Keratinocyte (primary cell): ENCODE measurements at regions not wholly inside any gene's neighbourhood (a gene's known extent, or its start where the extent isn't known, plus 50 kb on each side); places are given as distances from the start of the nearest gene placed in this dataset.

Experiments
- DNase-seq: peaks from one replicate; pipeline ENCODE4 v3.0.0-alpha.2; 2011; ENCODE audit warnings: low read depth, missing footprints, low spot score
- FAIRE-seq: peaks from 2 replicates; lab custom pipeline; 2011; peaks lifted over from hg19 to GRCh38; lab: Jason Lieb, UNC
- H2AFZ ChIP-seq: 2 replicates; pipeline ENCODE4 v1.6.0; 2012; ENCODE audit warnings: low read length, control low read depth, inconsistent platforms; ENCODE audit not compliant: control insufficient read depth
- H3K27ac ChIP-seq: 2 replicates; pipeline ENCODE4 v1.5.1; 2011; ENCODE audit warnings: low read length; ENCODE audit not compliant: control insufficient read depth, insufficient read depth
- H3K27me3 ChIP-seq: 3 replicates; pipeline ENCODE4 v1.6.0; 2011; ENCODE audit warnings: low read length; ENCODE audit not compliant: control insufficient read depth, insufficient read depth; ENCODE audit errors: extremely low read depth
- H3K36me3 ChIP-seq, 2 experiments: 2 replicates in 1 of 2; 3 replicates in 1 of 2; pipeline ENCODE4 v1.5.1; 2011; ENCODE audit warnings: low read length in 2 of 2, mild to moderate bottlenecking in 1 of 2; ENCODE audit not compliant: control insufficient read depth in 2 of 2, insufficient read depth in 2 of 2; ENCODE audit errors: extremely low read depth in 1 of 2
- H3K4me1 ChIP-seq: 3 replicates; pipeline ENCODE4 v1.5.1; 2011; ENCODE audit warnings: low read length; ENCODE audit not compliant: control insufficient read depth, insufficient read depth; ENCODE audit errors: extremely low read depth
- H3K4me2 ChIP-seq: 3 replicates; pipeline ENCODE4 v1.6.0; 2011; ENCODE audit warnings: low read depth, low read length; ENCODE audit not compliant: control insufficient read depth, insufficient read depth; ENCODE audit errors: extremely low read depth
- H3K4me3 ChIP-seq, 3 experiments: fragments of 200-600 bp in 1 of 3; sonication (generic) in 1 of 3; 2 replicates in 2 of 3; 3 replicates in 1 of 3; pipeline ENCODE4 v1.5.1; 2011 to 2016; ENCODE audit warnings: low read length in 3 of 3, mild to moderate bottlenecking in 3 of 3, control low read depth in 2 of 3, inconsistent platforms in 1 of 3, low read depth in 1 of 3, mixed read lengths in 1 of 3, mixed run types in 1 of 3, moderate library complexity in 1 of 3; ENCODE audit not compliant: control insufficient read depth in 2 of 3, insufficient read depth in 2 of 3; ENCODE audit errors: extremely low read depth in 1 of 3
- H3K79me2 ChIP-seq: 2 replicates; pipeline ENCODE4 v1.6.0; 2012; ENCODE audit warnings: low read length; ENCODE audit not compliant: control insufficient read depth, insufficient read depth
- H3K9ac ChIP-seq: 3 replicates; pipeline ENCODE4 v1.6.0; 2011; ENCODE audit warnings: low read length; ENCODE audit not compliant: control insufficient read depth, insufficient read depth; ENCODE audit errors: extremely low read depth
- H3K9me1 ChIP-seq: 3 replicates; pipeline ENCODE4 v1.6.0; 2011; ENCODE audit warnings: low read length; ENCODE audit not compliant: control insufficient read depth, insufficient read depth; ENCODE audit errors: extremely low read depth
- H3K9me3 ChIP-seq: 2 replicates; pipeline ENCODE4 v1.5.1; 2012; ENCODE audit warnings: low read depth, low read length; ENCODE audit not compliant: control insufficient read depth
- H4K20me1 ChIP-seq: 3 replicates; pipeline ENCODE4 v1.6.0; 2011; ENCODE audit warnings: low read length; ENCODE audit not compliant: control insufficient read depth, insufficient read depth; ENCODE audit errors: extremely low read depth
- CTCF ChIP-seq, 3 experiments: IDR thresholded peaks in 1 of 3; conservative IDR thresholded peaks in 1 of 3; optimal IDR thresholded peaks in 1 of 3; 2 replicates in 2 of 3; 3 replicates in 1 of 3; pipeline versions ENCODE3 to v1.5.1; 2011; ENCODE audit warnings: low read length in 3 of 3, mild to moderate bottlenecking in 3 of 3, moderate library complexity in 2 of 3, control low read depth in 1 of 3, inconsistent platforms in 1 of 3; ENCODE audit not compliant: insufficient read depth in 2 of 3; ENCODE audit errors: extremely low read depth in 1 of 3
- EZH2 ChIP-seq: IDR thresholded peaks from one replicate; pipeline ENCODE4 v1.6.1; 2012; ENCODE audit warnings: inconsistent platforms, mild to moderate bottlenecking, low read length, moderate library complexity
- dilution Hi-C: fragments of 300-500 bp; cut with MboI; formaldehyde crosslinking; loops from one replicate; pipeline ENCODE4 v1.7.0; 2020; ENCODE audit warnings: low sequenced_read_pairs; ENCODE audit not compliant: extremely low pct_ligation_motif_present

- Histone ChIP-seq H3K4me1 (no peaks in the 10 kb centered on the region), H3K27me3 (no peaks in the 10 kb centered on the region), H3K4me2 (no peak overlapping the region), H3K9ac (no peak overlapping the region), H3K36me3 (no peaks in the 10 kb centered on the region), H3K9me3 (no peaks in the 10 kb centered on the region), H3K9me1 (no peaks in the 10 kb centered on the region), H3K27ac (no peak overlapping the region), H3K79me2 (no peaks in the 10 kb centered on the region), H3K4me3 (no peak overlapping the region), H4K20me1 (no peaks in the 10 kb centered on the region), H2AFZ (no peak overlapping the region)
- no peak for TF ChIP-seq EZH2
- no peak for TF ChIP-seq CTCF (optimal IDR thresholded peaks at IDR 0.05 in 1 of 3, IDR thresholded peaks at IDR 0.05 in 1 of 3, conservative IDR thresholded peaks at IDR 0.05 in 1 of 3; ENCODE audit: extremely low read depth in 1 of 3, insufficient read depth in 2 of 3, low read length in 3 of 3)
- DNase-seq: no peak
- dilution Hi-C loops: no loop called here
- FAIRE-seq: no peak
Observed at GRCh38 chr2:122062506-122062905, 307.1 kb downstream of the TSN start.

DNA sequence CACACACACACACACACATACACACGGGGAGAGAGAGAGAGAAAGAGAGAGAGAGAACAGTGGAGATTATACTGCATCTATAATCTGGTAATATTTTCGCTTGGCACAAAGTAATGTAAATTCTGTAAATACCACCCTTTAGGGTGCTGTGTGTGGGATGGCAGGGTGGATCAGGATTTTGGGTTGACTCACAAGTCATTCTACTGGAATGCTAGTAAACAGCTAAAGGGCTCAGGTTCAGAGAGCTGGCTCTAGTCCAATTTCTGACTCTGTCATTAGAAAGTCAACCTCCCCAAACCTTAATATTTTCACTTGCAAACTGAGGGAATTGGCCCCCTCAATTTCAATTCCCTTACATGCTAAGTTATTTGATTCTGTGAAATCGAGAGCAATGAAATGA is 308.3 kb downstream of the TSN start:
- no peaks in the 10 kb centered on the region for H3K27me3 ChIP-seq
- TF ChIP-seq EZH2 (no peak), CTCF (optimal IDR thresholded peaks at IDR 0.05 in 1 of 3, IDR thresholded peaks at IDR 0.05 in 1 of 3, conservative IDR thresholded peaks at IDR 0.05 in 1 of 3; ENCODE audit: extremely low read depth in 1 of 3, insufficient read depth in 2 of 3, low read length in 3 of 3) (no peak)
- FAIRE-seq (no peak), DNase-seq (no peak)
- H3K4me2 ChIP-seq: no peak overlapping the region
- H3K27ac ChIP-seq: no peak overlapping the region
- no peaks in the 10 kb centered on the region for H3K79me2 ChIP-seq
- no peaks in the 10 kb centered on the region for H3K9me1 ChIP-seq
- no peak overlapping the region for H3K4me3 ChIP-seq
- no peaks in the 10 kb centered on the region for H3K4me1 ChIP-seq
- no peaks in the 10 kb centered on the region for H3K9me3 ChIP-seq
- no peaks in the 10 kb centered on the region for H3K36me3 ChIP-seq
- dilution Hi-C loops: no loop called here
- H3K9ac ChIP-seq: no peak overlapping the region
- H4K20me1 ChIP-seq: no peaks in the 10 kb centered on the region
- H2AFZ ChIP-seq: no peak overlapping the region
